ENCODE measurements at regions not wholly inside any gene's neighbourhood (a gene's known extent, or its start where the extent isn't known, plus 50 kb on each side); places are given as distances from the start of the nearest gene placed in this dataset.

GRCh38 chr18:68441241-68441640 is 273.7 kb downstream of the TMX3 start:
- no peak for TF ChIP-seq POLR2A (IDR thresholded peaks at IDR 0.05)
- TF ChIP-seq CTCF (IDR thresholded peaks at IDR 0.05) = no peak
